AG09309 (cell line): ENCODE measurements at regions not wholly inside any gene's neighbourhood (a gene's known extent, or its start where the extent isn't known, plus 50 kb on each side); places are given as distances from the start of the nearest gene placed in this dataset.

Experiments used
- DNase-seq: peaks from one replicate; pipeline ENCODE4 v3.0.0-alpha.2; 2010; ENCODE audit warnings: low read depth
- H3K4me3 ChIP-seq: 2 replicates; pipeline ENCODE4 v1.5.1; 2011; ENCODE audit warnings: mild to moderate bottlenecking, low read depth, low read length, moderate library complexity; ENCODE audit not compliant: control insufficient read depth
- CTCF ChIP-seq: IDR thresholded peaks from 2 replicates; pipeline ENCODE4 v1.5.1; 2011; ENCODE audit warnings: mild to moderate bottlenecking, low read depth, low read length, inconsistent platforms; ENCODE audit not compliant: insufficient read depth, control insufficient read depth; ENCODE audit errors: missing control alignments

GRCh38 chr5:133731951-133732350, 119.6 kb upstream of the FSTL4 start:
- DNase-seq: no peak
- no peak for TF ChIP-seq CTCF
- no peak overlapping the region for H3K4me3 ChIP-seq

GRCh38 chr5:133730866-133731265, 118.5 kb upstream of the FSTL4 start:
- DNase-seq: no peak
- TF ChIP-seq CTCF: no peak

GRCh38 chr5:133730346-133730745, 118.0 kb upstream of the FSTL4 start:
- no peak for TF ChIP-seq CTCF
- no peak overlapping the region for H3K4me3 ChIP-seq
- no peak for DNase-seq

More at GRCh38 chr5:133730866-133731265, 118.5 kb upstream of the FSTL4 start:
- H3K4me3 ChIP-seq: no peak overlapping the region

GRCh38 chr5:133729800-133730199, 117.5 kb upstream of the FSTL4 start:
- no peak for TF ChIP-seq CTCF
- DNase-seq: no peak

GRCh38 chr5:133728475-133728874, 116.1 kb upstream of the FSTL4 start:
- TF ChIP-seq CTCF: no peak
- no peak for DNase-seq

More at GRCh38 chr5:133729800-133730199, 117.5 kb upstream of the FSTL4 start:
- H3K4me3 ChIP-seq: no peak overlapping the region

GRCh38 chr5:133727636-133728035, 115.3 kb upstream of the FSTL4 start:
- no peak for DNase-seq
- TF ChIP-seq CTCF: no peak
- no peak overlapping the region for H3K4me3 ChIP-seq

More at GRCh38 chr5:133728475-133728874, 116.1 kb upstream of the FSTL4 start:
- H3K4me3 ChIP-seq: no peak overlapping the region
